MM.1S (cell line): ENCODE measurements at regions not wholly inside any gene's neighbourhood (a gene's known extent, or its start where the extent isn't known, plus 50 kb on each side); places are given as distances from the start of the nearest gene placed in this dataset.

Source experiments
- CTCF ChIP-seq: fragments of 300-600 bp; sonication (generic); IDR thresholded peaks from 2 replicates; pipeline ENCODE4 v1.5.1; 2016; ENCODE audit warnings: antibody characterized with exemption, low read length, mixed read lengths
- EZH2 ChIP-seq: fragments of 300-600 bp; sonication (generic); optimal IDR thresholded peaks from 2 replicates; pipeline ENCODE3; 2017; ENCODE audit warnings: low read depth, mild to moderate bottlenecking, antibody characterized with exemption, low read length, mixed read lengths
- EZH2phosphoT487 ChIP-seq: fragments of 300-600 bp; sonication (generic); IDR thresholded peaks from 2 replicates; pipeline ENCODE4 v1.6.1; 2018; ENCODE audit warnings: antibody characterized with exemption, low read length

DNA sequence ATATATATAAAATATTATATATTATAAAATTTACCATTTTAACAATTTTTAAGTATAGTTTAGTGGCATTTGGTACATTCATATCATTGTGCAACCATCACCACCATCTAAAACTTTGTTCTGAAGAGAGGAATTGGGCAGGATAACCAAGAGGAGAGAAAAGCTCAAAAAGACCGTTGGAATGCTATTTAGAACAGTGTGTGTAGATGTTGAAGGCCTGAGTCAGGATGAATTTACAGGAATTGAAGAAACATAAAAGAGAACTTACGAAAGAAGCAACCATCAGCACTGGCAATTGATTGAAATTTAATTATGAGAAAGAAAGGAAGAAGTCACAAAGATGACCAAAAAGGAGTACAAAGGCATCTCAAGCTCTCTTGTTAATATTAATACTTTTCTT, 196.9 kb upstream of the PWP1 start:
- TF ChIP-seq CTCF (no peak), EZH2phosphoT487 (no peak), EZH2 (no peak)
